IPS DF 6.9 (cell line): ENCODE measurements at regions not wholly inside any gene's neighbourhood (a gene's known extent, or its start where the extent isn't known, plus 50 kb on each side); places are given as distances from the start of the nearest gene placed in this dataset.

Source experiments
- DNase-seq: peaks from one replicate; pipeline ENCODE4 v3.0.0-alpha.2; 2013; ENCODE audit warnings: low read depth, low spot score
- H3K27ac ChIP-seq: one replicate; pipeline ENCODE4 v1.5.1; 2013; ENCODE audit warnings: low read length, control low read depth
- H3K27me3 ChIP-seq: 2 replicates; pipeline ENCODE4 v1.6.1; 2013; ENCODE audit warnings: mild to moderate bottlenecking, low read length; ENCODE audit not compliant: control insufficient read depth, insufficient read depth
- H3K36me3 ChIP-seq: 2 replicates; pipeline ENCODE4 v1.6.1; 2013; ENCODE audit warnings: low read length; ENCODE audit not compliant: control insufficient read depth, insufficient read depth
- H3K4me1 ChIP-seq: 2 replicates; pipeline ENCODE4 v1.6.1; 2013; ENCODE audit warnings: low read length; ENCODE audit not compliant: control insufficient read depth, insufficient read depth
- H3K4me3 ChIP-seq: 2 replicates; pipeline ENCODE4 v1.5.1; 2013; ENCODE audit warnings: mild to moderate bottlenecking, low read length
- H3K9me3 ChIP-seq: 2 replicates; pipeline ENCODE4 v1.6.1; 2013; ENCODE audit warnings: low read length, inconsistent platforms; ENCODE audit not compliant: control insufficient read depth, insufficient read depth
- WGBS: extraction: QIAGEN DNeasy Blood & Tissue Kit; methylation state at CpG from one replicate; pipeline ENCODE4 v1.1.7; 2013; ENCODE audit warnings: mixed read lengths, missing lambda C conversion rate; ENCODE audit not compliant: insufficient read length, insufficient coverage; 5-methylcytosine and 5-hydroxymethylcytosine counted together

- no peak overlapping the region for H3K4me3 ChIP-seq
- H3K36me3 ChIP-seq, result no peaks in the 10 kb centered on the region
- no peak overlapping the region for H3K27ac ChIP-seq
- no peaks in the 10 kb centered on the region for H3K27me3 ChIP-seq
- no peak for DNase-seq
- H3K9me3 ChIP-seq, result no peaks in the 10 kb centered on the region
- H3K4me1 ChIP-seq, result no peaks in the 10 kb centered on the region
Observed at GRCh38 chr13:33891196-33891742, 73.3 kb downstream of the RFC3 start.

- no peak overlapping the region for H3K27ac ChIP-seq
- H3K4me3 ChIP-seq, result no peak overlapping the region
- no peaks in the 10 kb centered on the region for H3K27me3 ChIP-seq
- no peaks in the 10 kb centered on the region for H3K36me3 ChIP-seq
- H3K4me1 ChIP-seq, result no peaks in the 10 kb centered on the region
- no peak for DNase-seq
- no peaks in the 10 kb centered on the region for H3K9me3 ChIP-seq
Observed at GRCh38 chr13:33893559-33893958, 75.6 kb downstream of the RFC3 start.

GRCh38 chr13:33904431-33904830, 86.5 kb downstream of the RFC3 start:
- Histone ChIP-seq H3K36me3 (no peaks in the 10 kb centered on the region), H3K27ac (no peak overlapping the region), H3K4me1 (no peaks in the 10 kb centered on the region), H3K4me3 (no peak overlapping the region), H3K9me3 (no peaks in the 10 kb centered on the region), H3K27me3 (no peaks in the 10 kb centered on the region)
- DNase-seq, result no peak
- no CpG with 5 or more reads among the region's 8 CpGs for WGBS

GRCh38 chr13:33908116-33908515, 90.2 kb downstream of the RFC3 start:
- no peaks in the 10 kb centered on the region for H3K36me3 ChIP-seq
- H3K27me3 ChIP-seq, result no peaks in the 10 kb centered on the region
- H3K27ac ChIP-seq, result no peak overlapping the region
- no peak overlapping the region for H3K4me3 ChIP-seq
- no peaks in the 10 kb centered on the region for H3K9me3 ChIP-seq
- no CpG with 5 or more reads among the region's 1 CpG for WGBS
- no peaks in the 10 kb centered on the region for H3K4me1 ChIP-seq
- no peak for DNase-seq

GRCh38 chr13:33910255-33910654, 92.3 kb downstream of the RFC3 start:
- no peak for DNase-seq
- no peaks in the 10 kb centered on the region for H3K9me3 ChIP-seq
- no peak overlapping the region for H3K4me3 ChIP-seq
- H3K27me3 ChIP-seq, result no peaks in the 10 kb centered on the region
- H3K4me1 ChIP-seq, result no peaks in the 10 kb centered on the region
- WGBS, result no CpG with 5 or more reads among the region's 1 CpG
- no peaks in the 10 kb centered on the region for H3K36me3 ChIP-seq
- no peak overlapping the region for H3K27ac ChIP-seq

GRCh38 chr13:33911521-33911920, 93.6 kb downstream of the RFC3 start:
- no peaks in the 10 kb centered on the region for H3K27me3 ChIP-seq
- H3K36me3 ChIP-seq, result no peaks in the 10 kb centered on the region
- WGBS, result no CpG with 5 or more reads among the region's 3 CpGs
- H3K9me3 ChIP-seq, result no peaks in the 10 kb centered on the region
- no peak overlapping the region for H3K27ac ChIP-seq
- no peak for DNase-seq
- H3K4me3 ChIP-seq, result no peak overlapping the region
- no peaks in the 10 kb centered on the region for H3K4me1 ChIP-seq

- no peaks in the 10 kb centered on the region for H3K36me3 ChIP-seq
- H3K4me3 ChIP-seq, result no peak overlapping the region
- no peak overlapping the region for H3K27ac ChIP-seq
- WGBS, result no CpG with 5 or more reads among the region's 3 CpGs
- H3K9me3 ChIP-seq, result no peaks in the 10 kb centered on the region
- DNase-seq, result no peak
- no peaks in the 10 kb centered on the region for H3K4me1 ChIP-seq
- H3K27me3 ChIP-seq, result no peaks in the 10 kb centered on the region
Observed at GRCh38 chr13:33913829-33914228, 95.9 kb downstream of the RFC3 start.

GRCh38 chr13:33917190-33917589, 99.2 kb downstream of the RFC3 start:
- Histone ChIP-seq H3K4me3 (no peak overlapping the region), H3K4me1 (no peaks in the 10 kb centered on the region; the same call in 1 of the 2 replicates), H3K36me3 (no peaks in the 10 kb centered on the region), H3K9me3 (no peaks in the 10 kb centered on the region), H3K27ac (no peak overlapping the region), H3K27me3 (no peaks in the 10 kb centered on the region)
- DNase-seq, result no peak
- WGBS, result no CpG with 5 or more reads among the region's 4 CpGs

- Histone ChIP-seq H3K9me3 (no peaks in the 10 kb centered on the region), H3K36me3 (no peaks in the 10 kb centered on the region), H3K27me3 (no peaks in the 10 kb centered on the region), H3K4me3 (no peak overlapping the region), H3K4me1 (no peaks in the 10 kb centered on the region; the same call in 1 of the 2 replicates), H3K27ac (no peak overlapping the region)
- no peak for DNase-seq
- no CpG with 5 or more reads among the region's 7 CpGs for WGBS
Observed at GRCh38 chr13:33918199-33918932, 100.4 kb downstream of the RFC3 start.

- Histone ChIP-seq H3K9me3 (no peaks in the 10 kb centered on the region), H3K27ac (no peak overlapping the region), H3K36me3 (no peaks in the 10 kb centered on the region), H3K4me3 (no peak overlapping the region), H3K27me3 (no peaks in the 10 kb centered on the region), H3K4me1 (no peaks in the 10 kb centered on the region; the same call in 1 of the 2 replicates)
- WGBS, result no CpG with 5 or more reads among the region's 3 CpGs
- no peak for DNase-seq
Observed at GRCh38 chr13:33919120-33919519, 101.2 kb downstream of the RFC3 start.

- Histone ChIP-seq H3K27ac (no peak overlapping the region), H3K4me3 (no peak overlapping the region), H3K9me3 (no peaks in the 10 kb centered on the region), H3K36me3 (no peaks in the 10 kb centered on the region), H3K27me3 (no peaks in the 10 kb centered on the region), H3K4me1 (no peaks in the 10 kb centered on the region; the same call in 1 of the 2 replicates)
- no CpG with 5 or more reads among the region's 1 CpG for WGBS
- DNase-seq, result no peak
Observed at GRCh38 chr13:33925563-33925962, 107.6 kb downstream of the RFC3 start.
